ENCODE measurements at regions not wholly inside any gene's neighbourhood (a gene's known extent, or its start where the extent isn't known, plus 50 kb on each side); places are given as distances from the start of the nearest gene placed in this dataset.

DNA sequence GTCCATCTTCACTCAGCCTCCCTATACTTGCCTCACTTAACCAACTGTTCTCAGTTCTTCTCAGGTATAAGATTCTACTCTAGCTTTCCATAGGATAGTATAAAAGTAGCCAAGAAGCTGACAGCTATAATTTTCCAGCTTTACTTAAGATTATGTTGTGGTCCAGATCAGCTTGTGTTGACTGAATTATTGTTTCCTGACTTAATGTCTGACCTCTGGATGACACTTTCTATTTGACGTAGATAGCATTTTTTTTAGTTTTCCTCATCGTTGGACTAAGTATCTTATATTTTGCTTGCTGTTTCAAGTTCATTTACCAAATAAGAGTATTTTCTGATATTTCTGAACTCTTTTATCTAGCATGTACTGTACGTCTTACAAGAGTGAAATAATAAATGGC is 1272.5 kb upstream of the CDH2 start:
- TF ChIP-seq, protein P1, sequence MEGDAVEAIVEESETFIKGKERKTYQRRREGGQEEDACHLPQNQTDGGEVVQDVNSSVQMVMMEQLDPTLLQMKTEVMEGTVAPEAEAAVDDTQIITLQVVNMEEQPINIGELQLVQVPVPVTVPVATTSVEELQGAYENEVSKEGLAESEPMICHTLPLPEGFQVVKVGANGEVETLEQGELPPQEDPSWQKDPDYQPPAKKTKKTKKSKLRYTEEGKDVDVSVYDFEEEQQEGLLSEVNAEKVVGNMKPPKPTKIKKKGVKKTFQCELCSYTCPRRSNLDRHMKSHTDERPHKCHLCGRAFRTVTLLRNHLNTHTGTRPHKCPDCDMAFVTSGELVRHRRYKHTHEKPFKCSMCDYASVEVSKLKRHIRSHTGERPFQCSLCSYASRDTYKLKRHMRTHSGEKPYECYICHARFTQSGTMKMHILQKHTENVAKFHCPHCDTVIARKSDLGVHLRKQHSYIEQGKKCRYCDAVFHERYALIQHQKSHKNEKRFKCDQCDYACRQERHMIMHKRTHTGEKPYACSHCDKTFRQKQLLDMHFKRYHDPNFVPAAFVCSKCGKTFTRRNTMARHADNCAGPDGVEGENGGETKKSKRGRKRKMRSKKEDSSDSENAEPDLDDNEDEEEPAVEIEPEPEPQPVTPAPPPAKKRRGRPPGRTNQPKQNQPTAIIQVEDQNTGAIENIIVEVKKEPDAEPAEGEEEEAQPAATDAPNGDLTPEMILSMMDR (IDR thresholded peaks at IDR 0.05) = no peak
- TF ChIP-seq POLR2A (IDR thresholded peaks at IDR 0.05) = no peak

Measured in uterus (tissue), 2 donors.